SU-DHL-6 (cell line): ENCODE measurements at regions not wholly inside any gene's neighbourhood (a gene's known extent, or its start where the extent isn't known, plus 50 kb on each side); places are given as distances from the start of the nearest gene placed in this dataset.
"Not testable (repeated sequence)": the region's sequence is repeated elsewhere in the genome, so short reads cannot be mapped to it uniquely, and the experiment has no call there.

Source experiments
- H2AFZ ChIP-seq: fragments of 200-600 bp; sonication (generic); 2 replicates; pipeline ENCODE4 v1.6.1; 2014; ENCODE audit warnings: low read depth, mild to moderate bottlenecking, moderate library complexity, mixed read lengths, antibody characterized with exemption, low read length; ENCODE audit not compliant: severe bottlenecking
- H3F3A ChIP-seq: fragments of 200-600 bp; shearing (Covaris generic); 2 replicates; pipeline ENCODE4 v1.6.0; 2016; ENCODE audit warnings: antibody characterized with exemption, mild to moderate bottlenecking; ENCODE audit not compliant: insufficient read depth
- H3K27ac ChIP-seq: fragments of 200-600 bp; sonication (generic); 2 replicates; pipeline ENCODE4 v1.5.1; 2016; ENCODE audit warnings: low read depth, mild to moderate bottlenecking, low read length, moderate library complexity, mixed read lengths
- H3K27me3 ChIP-seq: fragments of 200-600 bp; sonication (generic), shearing (Covaris generic); 2 replicates; pipeline ENCODE4 v1.6.0; 2014; ENCODE audit warnings: mild to moderate bottlenecking, low read length
- H3K36me3 ChIP-seq: fragments of 200-600 bp; sonication (generic); 2 replicates; pipeline ENCODE4 v1.6.1; 2014; ENCODE audit warnings: mild to moderate bottlenecking, low read length, mixed read lengths
- H3K4me2 ChIP-seq: fragments of 300-600, 200-600 bp; shearing (Covaris generic), sonication (generic); 2 replicates; pipeline ENCODE4 v1.6.0; 2014; ENCODE audit warnings: low read length, low read depth, mild to moderate bottlenecking; ENCODE audit not compliant: poor library complexity, severe bottlenecking
- H3K4me3 ChIP-seq: fragments of 200-600 bp; sonication (generic); 2 replicates; pipeline ENCODE4 v1.5.1; 2014; ENCODE audit warnings: antibody characterized with exemption, low read length, mild to moderate bottlenecking, mixed read lengths; ENCODE audit not compliant: insufficient read depth, poor library complexity, severe bottlenecking
- H3K79me2 ChIP-seq: fragments of 200-600 bp; sonication (generic); 2 replicates; pipeline ENCODE4 v1.6.1; 2014; ENCODE audit warnings: mild to moderate bottlenecking, low read length, moderate library complexity; ENCODE audit not compliant: insufficient read depth
- H3K9ac ChIP-seq: fragments of 200-600 bp; sonication (generic); 2 replicates; pipeline ENCODE4 v1.7.0; 2014; ENCODE audit warnings: mild to moderate bottlenecking, low read length
- H3K9me2 ChIP-seq: fragments of 200-600 bp; sonication (generic); replicated peaks from 2 replicates; pipeline ENCODE4 v1.6.1; 2014; ENCODE audit warnings: low read length; ENCODE audit not compliant: insufficient read depth
- H3K9me3 ChIP-seq: fragments of 200-600 bp; sonication (generic); 2 replicates; pipeline ENCODE4 v1.6.1; 2014; ENCODE audit warnings: low read length, mixed read lengths; ENCODE audit not compliant: insufficient read depth
- H4K20me1 ChIP-seq: fragments of 200-600 bp; sonication (generic); 2 replicates; pipeline ENCODE4 v1.6.1; 2014; ENCODE audit warnings: low read depth, mild to moderate bottlenecking, antibody characterized with exemption, low read length, moderate library complexity, mixed read lengths
- EZH2phosphoT487 ChIP-seq: fragments of 200-600 bp; sonication (generic), shearing (Covaris generic); conservative IDR thresholded peaks from 2 replicates; pipeline ENCODE4 v1.6.1; 2018; ENCODE audit warnings: mild to moderate bottlenecking, antibody characterized with exemption, low read length, moderate library complexity, mixed read lengths
- TF ChIP-seq, protein P1 (sequence below): fragments of 200-600 bp; sonication (generic); IDR thresholded peaks from one replicate; pipeline ENCODE4 v1.5.1; 2017; ENCODE audit warnings: antibody characterized with exemption, mild to moderate bottlenecking, low read length, moderate library complexity; ENCODE audit not compliant: insufficient read depth, poor library complexity, severe bottlenecking

DNA sequence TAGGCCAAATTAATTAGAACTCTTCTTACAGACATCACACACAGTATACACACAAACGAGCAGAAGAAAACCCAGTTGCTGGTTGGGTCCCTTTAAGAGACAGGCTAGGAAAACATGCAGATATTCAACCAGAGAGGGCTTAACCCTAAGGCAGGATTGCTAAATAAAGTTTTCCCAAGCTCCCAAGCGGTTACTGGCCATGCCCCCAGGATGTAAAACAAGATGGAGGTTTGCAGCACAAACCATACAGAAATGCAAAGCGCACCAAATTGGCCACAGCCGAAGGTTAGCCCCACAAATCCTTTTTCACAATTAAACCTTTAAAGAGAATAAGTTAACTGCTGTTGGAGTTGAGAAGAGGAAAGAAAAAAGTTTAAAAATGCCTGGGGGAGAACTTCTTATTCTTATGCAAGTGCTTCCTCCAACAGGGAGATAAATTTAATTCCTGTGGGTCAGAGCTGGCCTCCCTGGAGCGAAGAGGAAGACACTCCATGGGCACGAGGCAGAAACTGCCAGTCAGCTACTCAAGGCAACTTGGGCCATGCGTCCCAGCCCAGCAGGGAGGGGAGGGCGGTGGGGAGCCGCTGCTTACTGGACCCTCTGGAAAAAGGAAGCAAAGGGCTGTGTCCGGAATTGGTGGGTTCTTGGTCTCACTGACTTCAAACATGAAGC is 167.6 kb upstream of the ARSJ start:
- no peaks in the 10 kb centered on the region for H3F3A ChIP-seq
- H3K4me2 ChIP-seq, result no peak overlapping the region
- TF ChIP-seq EZH2phosphoT487, result no peak
- TF ChIP-seq, protein P1, sequence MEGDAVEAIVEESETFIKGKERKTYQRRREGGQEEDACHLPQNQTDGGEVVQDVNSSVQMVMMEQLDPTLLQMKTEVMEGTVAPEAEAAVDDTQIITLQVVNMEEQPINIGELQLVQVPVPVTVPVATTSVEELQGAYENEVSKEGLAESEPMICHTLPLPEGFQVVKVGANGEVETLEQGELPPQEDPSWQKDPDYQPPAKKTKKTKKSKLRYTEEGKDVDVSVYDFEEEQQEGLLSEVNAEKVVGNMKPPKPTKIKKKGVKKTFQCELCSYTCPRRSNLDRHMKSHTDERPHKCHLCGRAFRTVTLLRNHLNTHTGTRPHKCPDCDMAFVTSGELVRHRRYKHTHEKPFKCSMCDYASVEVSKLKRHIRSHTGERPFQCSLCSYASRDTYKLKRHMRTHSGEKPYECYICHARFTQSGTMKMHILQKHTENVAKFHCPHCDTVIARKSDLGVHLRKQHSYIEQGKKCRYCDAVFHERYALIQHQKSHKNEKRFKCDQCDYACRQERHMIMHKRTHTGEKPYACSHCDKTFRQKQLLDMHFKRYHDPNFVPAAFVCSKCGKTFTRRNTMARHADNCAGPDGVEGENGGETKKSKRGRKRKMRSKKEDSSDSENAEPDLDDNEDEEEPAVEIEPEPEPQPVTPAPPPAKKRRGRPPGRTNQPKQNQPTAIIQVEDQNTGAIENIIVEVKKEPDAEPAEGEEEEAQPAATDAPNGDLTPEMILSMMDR, result no peak
- no peaks in the 10 kb centered on the region for H3K36me3 ChIP-seq
- H3K9me2 ChIP-seq, result no peaks in the 10 kb centered on the region
- no peaks in the 10 kb centered on the region for H3K9me3 ChIP-seq
- H3K79me2 ChIP-seq, result no peaks in the 10 kb centered on the region
- H2AFZ ChIP-seq, result no peak overlapping the region
- no peaks in the 10 kb centered on the region for H4K20me1 ChIP-seq
- no peak overlapping the region for H3K4me3 ChIP-seq
- no peaks in the 10 kb centered on the region for H3K27me3 ChIP-seq
- H3K27ac ChIP-seq, result no peak overlapping the region
- no peak overlapping the region for H3K9ac ChIP-seq

DNA sequence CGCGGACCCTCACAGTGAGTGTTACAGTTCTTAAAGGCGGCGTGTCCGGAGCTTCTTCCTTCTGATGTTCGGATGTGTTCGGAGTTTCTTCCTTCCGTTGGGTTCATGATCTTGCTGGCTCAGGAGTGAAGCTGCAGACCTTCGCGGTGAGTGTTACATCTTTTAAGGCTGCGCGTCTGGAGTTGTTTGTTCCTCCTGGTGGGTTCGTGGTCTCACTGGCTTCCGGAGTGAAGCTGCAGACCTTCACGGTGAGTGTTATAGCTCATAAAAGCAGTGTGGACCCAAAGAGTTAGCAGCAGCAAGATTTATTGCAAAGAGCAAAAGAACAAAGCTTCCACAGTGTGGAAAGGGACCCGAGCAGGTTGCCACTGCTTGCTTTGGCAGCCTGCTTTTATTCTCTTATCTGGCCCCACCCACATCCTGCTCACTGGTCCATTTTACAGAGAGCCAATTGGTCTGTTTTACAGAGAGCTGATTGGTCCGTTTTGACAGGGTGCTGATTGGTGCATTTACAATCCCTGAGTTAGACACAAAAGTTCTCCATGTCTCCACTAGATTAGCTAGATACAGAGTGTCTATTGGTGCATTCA is 168.3 kb upstream of the ARSJ start:
- not testable (repeated sequence) for H3K4me3 ChIP-seq, H3F3A ChIP-seq, H3K9me3 ChIP-seq, H3K4me2 ChIP-seq, H2AFZ ChIP-seq, H3K9me2 ChIP-seq, H3K27ac ChIP-seq, H3K36me3 ChIP-seq, H3K9ac ChIP-seq, H3K27me3 ChIP-seq, H3K79me2 ChIP-seq, H4K20me1 ChIP-seq

DNA sequence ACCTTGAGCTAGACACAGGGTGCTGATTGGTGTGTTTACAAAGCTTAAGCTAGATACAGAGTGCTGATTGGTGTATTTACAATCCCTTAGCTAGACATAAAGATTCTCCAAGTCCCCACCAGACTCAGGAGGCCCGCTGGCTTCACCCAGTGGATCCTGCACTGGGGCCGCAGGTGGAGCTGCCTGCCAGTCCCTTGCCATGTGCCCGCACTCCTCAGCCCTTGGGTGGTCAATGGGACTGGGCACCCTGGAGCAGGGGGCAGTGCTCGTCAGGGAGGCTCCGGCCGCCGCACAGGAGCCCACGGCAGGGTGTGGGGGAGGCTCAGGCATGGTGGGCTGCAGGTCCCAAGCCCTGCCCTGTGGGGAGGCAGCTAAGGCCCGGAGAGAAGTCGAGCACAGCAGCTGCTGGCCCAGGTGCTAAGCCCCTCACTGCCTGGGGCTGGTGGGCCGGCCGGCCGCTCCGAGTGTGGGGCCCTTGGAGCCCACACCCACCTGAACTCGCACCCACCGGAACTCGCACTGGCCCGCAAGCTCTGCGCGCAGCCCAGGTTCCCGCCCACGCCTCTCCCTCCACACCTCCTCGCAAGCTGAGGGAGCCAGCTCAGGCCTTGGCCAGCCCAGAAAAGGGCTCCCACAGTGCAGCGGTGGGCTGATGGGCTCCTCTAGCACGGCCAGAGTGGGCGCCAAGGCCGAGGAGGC is 169.1 kb upstream of the ARSJ start:
- H3K36me3 ChIP-seq, H3K4me2 ChIP-seq, H3K79me2 ChIP-seq, H3K27ac ChIP-seq, H3K27me3 ChIP-seq, H3K4me3 ChIP-seq, H2AFZ ChIP-seq, H3F3A ChIP-seq, H3K9me2 ChIP-seq, H3K9ac ChIP-seq, H3K9me3 ChIP-seq, H4K20me1 ChIP-seq: not testable (repeated sequence)

DNA sequence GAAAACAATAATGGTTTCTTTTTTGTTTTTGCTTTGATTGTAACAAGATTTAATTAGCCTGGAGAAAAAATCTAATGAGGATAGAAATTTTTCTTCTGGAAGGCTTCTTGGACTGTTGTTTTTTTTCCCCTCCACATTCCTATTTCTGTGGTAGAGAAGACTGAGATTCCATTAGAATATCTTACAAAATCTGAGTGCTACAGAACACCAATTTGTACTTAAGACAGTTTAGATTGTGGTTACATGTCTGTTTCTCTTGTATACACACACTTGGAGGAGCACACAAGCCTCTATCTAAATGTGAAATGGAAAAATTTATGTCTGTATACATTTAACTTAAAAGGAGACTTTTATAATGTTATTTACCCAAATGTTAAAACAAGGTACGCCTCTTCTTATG is 176.9 kb upstream of the ARSJ start:
- H3K9ac ChIP-seq, result no peak overlapping the region
- no peak overlapping the region for H3K27ac ChIP-seq
- no peaks in the 10 kb centered on the region for H3K9me2 ChIP-seq
- H3K79me2 ChIP-seq, result no peaks in the 10 kb centered on the region
- no peak overlapping the region for H3K4me2 ChIP-seq
- H3K36me3 ChIP-seq, result no peaks in the 10 kb centered on the region
- H3K27me3 ChIP-seq, result no peaks in the 10 kb centered on the region
- H4K20me1 ChIP-seq, result no peaks in the 10 kb centered on the region
- no peaks in the 10 kb centered on the region for H3K9me3 ChIP-seq
- H3F3A ChIP-seq, result no peaks in the 10 kb centered on the region
- H3K4me3 ChIP-seq, result no peak overlapping the region
- no peak overlapping the region for H2AFZ ChIP-seq
- no peak for TF ChIP-seq EZH2phosphoT487
- TF ChIP-seq, protein P1, result no peak
